ENCODE measurements at regions not wholly inside any gene's neighbourhood (a gene's known extent, or its start where the extent isn't known, plus 50 kb on each side); places are given as distances from the start of the nearest gene placed in this dataset.

DNA sequence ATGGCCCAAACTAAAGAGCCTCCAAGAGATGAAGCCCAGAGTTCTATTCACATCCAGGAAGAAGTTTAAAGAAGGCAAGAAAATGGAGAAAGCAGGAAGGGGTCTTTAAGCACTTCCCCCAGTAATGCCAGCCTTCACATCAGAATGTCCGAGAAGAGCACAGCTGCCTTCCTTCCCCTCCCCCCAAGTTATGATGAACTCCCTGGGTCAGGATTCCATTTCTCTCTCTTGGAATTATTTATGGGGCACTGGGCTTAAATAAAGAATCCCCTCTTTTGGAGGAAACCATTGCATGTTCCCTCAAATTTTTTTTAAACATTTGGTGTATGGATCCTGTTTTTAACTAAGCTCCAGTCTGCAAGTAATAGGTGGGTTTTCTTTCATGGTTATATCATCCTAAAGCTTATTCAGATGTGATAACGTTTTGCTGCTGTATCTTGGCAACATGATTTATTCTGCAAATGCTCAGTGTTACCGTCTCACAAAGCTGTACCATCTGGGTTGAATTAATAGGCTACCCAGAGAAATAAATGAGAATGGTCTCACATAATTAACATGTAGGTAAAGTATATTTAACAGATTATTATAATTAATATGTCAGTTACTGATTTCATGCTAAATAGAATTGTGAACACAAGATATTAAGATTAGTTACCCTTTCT lies 160.9 kb upstream of the TOX3 start:
- TF ChIP-seq, protein P1, sequence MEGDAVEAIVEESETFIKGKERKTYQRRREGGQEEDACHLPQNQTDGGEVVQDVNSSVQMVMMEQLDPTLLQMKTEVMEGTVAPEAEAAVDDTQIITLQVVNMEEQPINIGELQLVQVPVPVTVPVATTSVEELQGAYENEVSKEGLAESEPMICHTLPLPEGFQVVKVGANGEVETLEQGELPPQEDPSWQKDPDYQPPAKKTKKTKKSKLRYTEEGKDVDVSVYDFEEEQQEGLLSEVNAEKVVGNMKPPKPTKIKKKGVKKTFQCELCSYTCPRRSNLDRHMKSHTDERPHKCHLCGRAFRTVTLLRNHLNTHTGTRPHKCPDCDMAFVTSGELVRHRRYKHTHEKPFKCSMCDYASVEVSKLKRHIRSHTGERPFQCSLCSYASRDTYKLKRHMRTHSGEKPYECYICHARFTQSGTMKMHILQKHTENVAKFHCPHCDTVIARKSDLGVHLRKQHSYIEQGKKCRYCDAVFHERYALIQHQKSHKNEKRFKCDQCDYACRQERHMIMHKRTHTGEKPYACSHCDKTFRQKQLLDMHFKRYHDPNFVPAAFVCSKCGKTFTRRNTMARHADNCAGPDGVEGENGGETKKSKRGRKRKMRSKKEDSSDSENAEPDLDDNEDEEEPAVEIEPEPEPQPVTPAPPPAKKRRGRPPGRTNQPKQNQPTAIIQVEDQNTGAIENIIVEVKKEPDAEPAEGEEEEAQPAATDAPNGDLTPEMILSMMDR (IDR thresholded peaks at IDR 0.05), result no peak
- Histone ChIP-seq H3K4me3 (ENCODE audit: low read depth in 1 of 2, low read length in 1 of 2) (no peak overlapping the region), H3K27ac (no peak overlapping the region), H3K27me3 (no peaks in the 10 kb centered on the region), H3K9me3 (no peaks in the 10 kb centered on the region), H3K36me3 (no peaks in the 10 kb centered on the region), H3K4me1 (ENCODE audit: control insufficient read depth in 1 of 2, insufficient read depth in 1 of 2, low read depth in 1 of 2, low read length in 1 of 2) (no peaks in the 10 kb centered on the region)

DNA sequence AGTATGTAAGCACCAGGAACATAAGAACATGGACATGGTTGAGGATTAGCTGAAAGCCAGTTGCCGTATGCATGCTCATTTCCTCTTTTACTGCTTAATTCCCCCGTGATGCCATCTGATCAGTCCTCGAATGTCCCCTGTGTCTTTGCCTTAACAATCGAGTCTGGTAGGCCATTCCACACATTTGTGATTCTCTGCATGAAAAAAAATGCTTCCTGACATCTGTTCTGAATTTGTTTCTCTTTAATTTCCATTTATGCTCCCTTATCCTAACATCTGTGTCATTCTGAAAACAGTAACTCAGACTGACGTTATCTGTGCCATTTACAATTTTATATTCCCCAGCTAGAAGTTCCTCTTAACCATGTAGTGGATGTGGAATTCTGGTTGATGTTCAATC lies 158.2 kb upstream of the TOX3 start:
- Histone ChIP-seq H3K36me3 (no peaks in the 10 kb centered on the region), H3K27me3 (no peaks in the 10 kb centered on the region), H3K4me3 (ENCODE audit: low read depth in 1 of 2, low read length in 1 of 2) (no peak overlapping the region), H3K27ac (no peak overlapping the region), H3K9me3 (no peaks in the 10 kb centered on the region), H3K4me1 (ENCODE audit: control insufficient read depth in 1 of 2, insufficient read depth in 1 of 2, low read depth in 1 of 2, low read length in 1 of 2) (no peaks in the 10 kb centered on the region)
- TF ChIP-seq, protein P1 (IDR thresholded peaks at IDR 0.05), result no peak

GRCh38 chr16:52697971-52698370 lies 151.0 kb upstream of the TOX3 start:
- TF ChIP-seq, protein P1 (IDR thresholded peaks at IDR 0.05), result no peak
- Histone ChIP-seq H3K27me3 (no peaks in the 10 kb centered on the region), H3K4me1 (ENCODE audit: control insufficient read depth in 1 of 2, insufficient read depth in 1 of 2, low read depth in 1 of 2, low read length in 1 of 2) (no peaks in the 10 kb centered on the region), H3K27ac (no peak overlapping the region), H3K4me3 (ENCODE audit: low read depth in 1 of 2, low read length in 1 of 2) (no peak overlapping the region), H3K36me3 (no peaks in the 10 kb centered on the region), H3K9me3 (no peaks in the 10 kb centered on the region)

DNA sequence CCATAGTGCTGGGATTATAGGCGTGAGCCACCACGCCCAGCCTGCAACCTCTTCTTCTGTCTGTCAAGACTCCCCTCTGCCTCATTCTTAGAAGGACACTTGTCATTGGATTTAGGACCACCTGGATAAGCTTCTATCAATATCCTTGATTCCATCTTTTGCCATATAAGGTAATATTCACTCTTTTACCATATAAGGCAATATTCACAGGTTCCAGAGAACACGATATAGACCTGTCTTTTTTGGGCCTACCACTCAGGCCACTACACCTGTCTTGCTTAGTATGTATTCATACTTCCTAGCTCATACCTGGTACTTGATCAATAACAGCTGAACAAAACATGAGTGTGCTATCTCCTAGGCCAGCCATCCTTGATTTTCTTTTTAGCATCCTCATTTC lies 149.2 kb upstream of the TOX3 start:
- Histone ChIP-seq H3K4me3 (ENCODE audit: low read depth in 1 of 2, low read length in 1 of 2) (no peak overlapping the region), H3K4me1 (ENCODE audit: control insufficient read depth in 1 of 2, insufficient read depth in 1 of 2, low read depth in 1 of 2, low read length in 1 of 2) (no peaks in the 10 kb centered on the region), H3K9me3 (no peaks in the 10 kb centered on the region), H3K36me3 (no peaks in the 10 kb centered on the region), H3K27me3 (no peaks in the 10 kb centered on the region), H3K27ac (no peak overlapping the region)
- TF ChIP-seq, protein P1 (IDR thresholded peaks at IDR 0.05), result no peak

GRCh38 chr16:52690468-52690867 lies 143.5 kb upstream of the TOX3 start:
- Histone ChIP-seq H3K4me1 (ENCODE audit: control insufficient read depth in 1 of 2, insufficient read depth in 1 of 2, low read depth in 1 of 2, low read length in 1 of 2) (no peaks in the 10 kb centered on the region), H3K27me3 (no peaks in the 10 kb centered on the region), H3K4me3 (ENCODE audit: low read depth in 1 of 2, low read length in 1 of 2) (no peak overlapping the region), H3K9me3 (no peaks in the 10 kb centered on the region), H3K36me3 (no peaks in the 10 kb centered on the region), H3K27ac (no peak overlapping the region)
- TF ChIP-seq, protein P1 (IDR thresholded peaks at IDR 0.05), result no peak
